Chondrocyte (in vitro differentiated cells): ENCODE measurements at regions not wholly inside any gene's neighbourhood (a gene's known extent, or its start where the extent isn't known, plus 50 kb on each side); places are given as distances from the start of the nearest gene placed in this dataset.
"Not testable (repeated sequence)": the region's sequence is repeated elsewhere in the genome, so short reads cannot be mapped to it uniquely, and the experiment has no call there.

Source experiments
- DNase-seq: peaks from one replicate; pipeline ENCODE4 v3.0.0; 2021; ENCODE audit warnings: mixed read lengths, low spot score
- H3K27ac Mint-ChIP-seq: one replicate; pipeline ENCODE4 v1.8.0; 2021; ENCODE audit warnings: mild to moderate bottlenecking, moderate library complexity, mixed read lengths; ENCODE audit not compliant: unreplicated experiment
- H3K27me3 Mint-ChIP-seq: 2 replicates; pipeline ENCODE4 v1.8.0; 2021; ENCODE audit warnings: low read depth, mixed read lengths
- H3K36me3 Mint-ChIP-seq: 2 replicates; pipeline ENCODE4 v1.8.0; 2021; ENCODE audit warnings: low read depth, mixed read lengths
- H3K4me1 Mint-ChIP-seq: 2 replicates; pipeline ENCODE4 v1.8.0; 2021; ENCODE audit warnings: low read depth, mild to moderate bottlenecking, mixed read lengths
- H3K4me3 Mint-ChIP-seq: one replicate; pipeline ENCODE4 v1.8.0; 2021; ENCODE audit warnings: mild to moderate bottlenecking, moderate library complexity, mixed read lengths; ENCODE audit not compliant: unreplicated experiment
- H3K9me3 Mint-ChIP-seq: 2 replicates; pipeline ENCODE4 v1.8.0; 2021; ENCODE audit warnings: low read depth, mixed read lengths
- CTCF ChIP-seq: fragments of 200-600 bp; sonication (generic); IDR thresholded peaks from 2 replicates; pipeline ENCODE4 v1.5.0; 2021; ENCODE audit warnings: antibody characterized with exemption, mild to moderate bottlenecking, moderate library complexity

GRCh38 chr20:43831481-43832065, 83.1 kb upstream of the TOX2 start:
- Mint-ChIP-seq H3K4me1 (no peaks in the 10 kb centered on the region), H3K4me3 (no peak overlapping the region), H3K36me3 (no peaks in the 10 kb centered on the region), H3K27me3 (peaks cover 42% of the 10 kb centered on the region), H3K27ac (no peak overlapping the region), H3K9me3 (peaks cover 5% of the 10 kb centered on the region)
- DNase-seq: no peak
- no peak for TF ChIP-seq CTCF

GRCh38 chr20:43830883-43831282, 83.8 kb upstream of the TOX2 start:
- H3K27ac Mint-ChIP-seq: no peak overlapping the region
- no peak overlapping the region for H3K4me3 Mint-ChIP-seq
- peaks cover 43% of the 10 kb centered on the region for H3K27me3 Mint-ChIP-seq
- no peaks in the 10 kb centered on the region for H3K36me3 Mint-ChIP-seq
- H3K9me3 Mint-ChIP-seq: peaks cover 5% of the 10 kb centered on the region
- H3K4me1 Mint-ChIP-seq: no peaks in the 10 kb centered on the region
- DNase-seq: no peak
- TF ChIP-seq CTCF: no peak

- H3K4me1 Mint-ChIP-seq: no peaks in the 10 kb centered on the region
- no peaks in the 10 kb centered on the region for H3K36me3 Mint-ChIP-seq
- no peak for DNase-seq
- no peak overlapping the region for H3K27ac Mint-ChIP-seq
- H3K9me3 Mint-ChIP-seq: peaks cover 5% of the 10 kb centered on the region
- TF ChIP-seq CTCF: no peak
- peaks cover 45% of the 10 kb centered on the region for H3K27me3 Mint-ChIP-seq
- no peak overlapping the region for H3K4me3 Mint-ChIP-seq
These were observed 84.5 kb upstream of the TOX2 start for GRCh38 chr20:43829951-43830690.

- no peak for TF ChIP-seq CTCF
- no peak overlapping the region for H3K27ac Mint-ChIP-seq
- H3K9me3 Mint-ChIP-seq: peaks cover 5% of the 10 kb centered on the region
- no peaks in the 10 kb centered on the region for H3K36me3 Mint-ChIP-seq
- no peaks in the 10 kb centered on the region for H3K4me1 Mint-ChIP-seq
- no peak for DNase-seq
- no peak overlapping the region for H3K4me3 Mint-ChIP-seq
- H3K27me3 Mint-ChIP-seq: peaks cover 45% of the 10 kb centered on the region
These were observed 86.6 kb upstream of the TOX2 start for GRCh38 chr20:43827940-43828562.

GRCh38 chr20:43826943-43827342, 87.7 kb upstream of the TOX2 start:
- not testable (repeated sequence) for H3K9me3 Mint-ChIP-seq, H3K27ac Mint-ChIP-seq, H3K36me3 Mint-ChIP-seq, H3K4me3 Mint-ChIP-seq, DNase-seq, H3K4me1 Mint-ChIP-seq
- peaks cover 42% of the 10 kb centered on the region for H3K27me3 Mint-ChIP-seq
